ENCODE measurements at regions not wholly inside any gene's neighbourhood (a gene's known extent, or its start where the extent isn't known, plus 50 kb on each side); places are given as distances from the start of the nearest gene placed in this dataset.

GRCh38 chr1:57696904-57697303, 273.0 kb upstream of the DAB1 start:
- H3K79me2 ChIP-seq (ENCODE audit: insufficient read depth, low read length) = no peaks in the 10 kb centered on the region
- H3K9ac ChIP-seq (ENCODE audit: low read depth, low read length) = no peak overlapping the region
- H4K20me1 ChIP-seq (ENCODE audit: insufficient read depth, low read length) = no peaks in the 10 kb centered on the region
- H3K36me3 ChIP-seq (ENCODE audit: insufficient read depth, low read length) = no peaks in the 10 kb centered on the region
- H3K4me2 ChIP-seq (ENCODE audit: insufficient read depth, low read length) = no peak overlapping the region
- no peak overlapping the region for H3K4me3 ChIP-seq (ENCODE audit: low read depth in 1 of 2, low read length in 2 of 2)
- no peaks in the 10 kb centered on the region for H3K27me3 ChIP-seq (ENCODE audit: insufficient read depth, low read length, poor library complexity)
- H3K4me1 ChIP-seq (ENCODE audit: insufficient read depth, low read length) = no peaks in the 10 kb centered on the region
- no peak for TF ChIP-seq EZH2 (IDR thresholded peaks at IDR 0.05; ENCODE audit: borderline replicate concordance, low read depth, low read length, severe bottlenecking)
- TF ChIP-seq CTCF (IDR thresholded peaks at IDR 0.05; ENCODE audit: borderline replicate concordance, extremely low read depth, low read length, poor library complexity, severe bottlenecking) = no peak
- no peak for ATAC-seq (ENCODE audit: insufficient read depth, low read depth)
- H2AFZ ChIP-seq (ENCODE audit: low read depth, low read length) = no peak overlapping the region
- no peak overlapping the region for H3K27ac ChIP-seq (ENCODE audit: low read length)
- peaks cover 3% of the 10 kb centered on the region for H3K9me3 ChIP-seq (ENCODE audit: insufficient read depth, low read length, severe bottlenecking)
- no peak for DNase-seq

- Histone ChIP-seq H3K4me1 (ENCODE audit: insufficient read depth, low read length) (no peaks in the 10 kb centered on the region), H3K27me3 (ENCODE audit: insufficient read depth, low read length, poor library complexity) (no peaks in the 10 kb centered on the region), H3K9ac (ENCODE audit: low read depth, low read length) (no peak overlapping the region), H3K4me2 (ENCODE audit: insufficient read depth, low read length) (no peak overlapping the region), H3K4me3 (ENCODE audit: low read depth in 1 of 2, low read length in 2 of 2) (no peak overlapping the region), H3K79me2 (ENCODE audit: insufficient read depth, low read length) (no peaks in the 10 kb centered on the region), H3K27ac (ENCODE audit: low read length) (no peak overlapping the region), H3K9me3 (ENCODE audit: insufficient read depth, low read length, severe bottlenecking) (peaks cover 3% of the 10 kb centered on the region), H3K36me3 (ENCODE audit: insufficient read depth, low read length) (no peaks in the 10 kb centered on the region), H2AFZ (ENCODE audit: low read depth, low read length) (no peak overlapping the region), H4K20me1 (ENCODE audit: insufficient read depth, low read length) (no peaks in the 10 kb centered on the region)
- DNase-seq (no peak), ATAC-seq (ENCODE audit: insufficient read depth, low read depth) (no peak)
- no peak for TF ChIP-seq CTCF (IDR thresholded peaks at IDR 0.05; ENCODE audit: borderline replicate concordance, extremely low read depth, low read length, poor library complexity, severe bottlenecking)
- TF ChIP-seq EZH2 (IDR thresholded peaks at IDR 0.05; ENCODE audit: borderline replicate concordance, low read depth, low read length, severe bottlenecking) = no peak
Measured at GRCh38 chr1:57696043-57696442, 272.2 kb upstream of the DAB1 start.

- no peak overlapping the region for H3K4me2 ChIP-seq (ENCODE audit: insufficient read depth, low read length)
- H2AFZ ChIP-seq (ENCODE audit: low read depth, low read length) = no peak overlapping the region
- DNase-seq = no peak
- TF ChIP-seq EZH2 (IDR thresholded peaks at IDR 0.05; ENCODE audit: borderline replicate concordance, low read depth, low read length, severe bottlenecking) = no peak
- TF ChIP-seq CTCF (IDR thresholded peaks at IDR 0.05; ENCODE audit: borderline replicate concordance, extremely low read depth, low read length, poor library complexity, severe bottlenecking) = no peak
- no peaks in the 10 kb centered on the region for H3K9me3 ChIP-seq (ENCODE audit: insufficient read depth, low read length, severe bottlenecking)
- H3K27me3 ChIP-seq (ENCODE audit: insufficient read depth, low read length, poor library complexity) = no peaks in the 10 kb centered on the region
- no peak overlapping the region for H3K27ac ChIP-seq (ENCODE audit: low read length)
- no peak overlapping the region for H3K4me3 ChIP-seq (ENCODE audit: low read depth in 1 of 2, low read length in 2 of 2)
- H3K4me1 ChIP-seq (ENCODE audit: insufficient read depth, low read length) = no peaks in the 10 kb centered on the region
- no peaks in the 10 kb centered on the region for H3K79me2 ChIP-seq (ENCODE audit: insufficient read depth, low read length)
- H4K20me1 ChIP-seq (ENCODE audit: insufficient read depth, low read length) = no peaks in the 10 kb centered on the region
- H3K36me3 ChIP-seq (ENCODE audit: insufficient read depth, low read length) = no peaks in the 10 kb centered on the region
- ATAC-seq (ENCODE audit: insufficient read depth, low read depth) = no peak
- no peak overlapping the region for H3K9ac ChIP-seq (ENCODE audit: low read depth, low read length)
Measured at GRCh38 chr1:57686306-57686705, 262.4 kb upstream of the DAB1 start.

Measured in DND-41 (cell line).